ENCODE measurements at regions not wholly inside any gene's neighbourhood (a gene's known extent, or its start where the extent isn't known, plus 50 kb on each side); places are given as distances from the start of the nearest gene placed in this dataset.

- TF ChIP-seq POLR2A (IDR thresholded peaks at IDR 0.05) (no peak), EP300 (IDR thresholded peaks at IDR 0.05) (no peak), CTCF (IDR thresholded peaks at IDR 0.05) (no peak)
Measured at GRCh38 chr18:72601944-72602343, 57.8 kb upstream of the CBLN2 start.

Data from sigmoid colon (tissue), 4 donors.